IPS-15b (cell line): ENCODE measurements at regions not wholly inside any gene's neighbourhood (a gene's known extent, or its start where the extent isn't known, plus 50 kb on each side); places are given as distances from the start of the nearest gene placed in this dataset.
"Not testable (repeated sequence)": the region's sequence is repeated elsewhere in the genome, so short reads cannot be mapped to it uniquely, and the experiment has no call there.

Source experiments
- H3K27me3 ChIP-seq: one replicate; pipeline ENCODE4 v1.6.1; 2013; ENCODE audit warnings: low read length; ENCODE audit not compliant: control insufficient read depth, insufficient read depth
- H3K36me3 ChIP-seq: one replicate; pipeline ENCODE4 v1.6.1; 2013; ENCODE audit warnings: low read length; ENCODE audit not compliant: control insufficient read depth, insufficient read depth
- H3K4me1 ChIP-seq: one replicate; pipeline ENCODE4 v1.6.1; 2013; ENCODE audit warnings: mild to moderate bottlenecking, low read length; ENCODE audit not compliant: control insufficient read depth, insufficient read depth
- H3K4me3 ChIP-seq: one replicate; pipeline ENCODE4 v1.5.1; 2013; ENCODE audit warnings: low read depth, low read length
- H3K9ac ChIP-seq: one replicate; pipeline ENCODE4 v1.6.1; 2013; ENCODE audit warnings: low read depth, mild to moderate bottlenecking, low read length
- H3K9me3 ChIP-seq: one replicate; pipeline ENCODE4 v1.6.1; 2013; ENCODE audit warnings: mild to moderate bottlenecking, low read length; ENCODE audit not compliant: control insufficient read depth, insufficient read depth

DNA sequence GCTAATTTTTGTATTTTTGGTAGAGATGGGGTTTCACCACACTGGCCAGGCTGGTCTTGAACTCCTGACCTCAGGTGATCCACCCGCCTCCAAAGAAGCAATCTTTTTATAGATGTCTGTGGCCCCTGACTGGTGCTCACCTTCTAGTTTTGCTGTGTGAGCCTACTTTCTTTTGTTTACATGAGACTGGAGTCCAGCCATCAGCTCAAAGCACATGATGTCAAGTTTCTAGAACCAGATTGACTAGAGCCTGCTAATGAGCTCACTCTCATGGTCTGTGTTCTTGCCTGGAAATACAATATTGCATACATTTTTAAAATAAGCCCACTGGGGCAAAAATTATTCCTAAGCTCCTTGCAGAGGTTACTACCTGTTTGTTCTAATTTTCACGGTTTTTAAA lies 102.9 kb upstream of the PIK3R1 start:
- no peaks in the 10 kb centered on the region for H3K27me3 ChIP-seq
- no peak overlapping the region for H3K9ac ChIP-seq
- H3K4me3 ChIP-seq = no peak overlapping the region
- no peaks in the 10 kb centered on the region for H3K4me1 ChIP-seq
- H3K9me3 ChIP-seq = no peaks in the 10 kb centered on the region
- H3K36me3 ChIP-seq = no peaks in the 10 kb centered on the region

DNA sequence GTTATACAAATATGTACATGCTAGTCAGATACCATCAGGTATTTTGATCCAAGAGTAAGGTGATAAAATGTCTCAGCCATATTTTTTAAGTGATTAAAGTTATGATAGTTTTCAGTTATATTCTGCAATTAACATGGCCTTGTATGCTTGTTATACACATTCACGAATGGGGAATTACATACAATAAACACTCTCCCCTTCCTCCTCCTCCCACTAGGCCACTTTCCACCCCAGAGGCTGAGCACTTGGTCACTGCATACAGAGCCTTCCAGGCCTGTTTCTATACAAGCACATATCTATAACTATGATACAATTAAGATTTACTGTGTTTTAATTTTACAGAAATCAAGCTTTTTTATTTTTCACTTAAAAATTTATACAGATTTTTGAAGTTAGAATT lies 104.7 kb upstream of the PIK3R1 start:
- H3K27me3 ChIP-seq = no peaks in the 10 kb centered on the region
- H3K9me3 ChIP-seq = no peaks in the 10 kb centered on the region
- H3K36me3 ChIP-seq = no peaks in the 10 kb centered on the region
- H3K9ac ChIP-seq = no peak overlapping the region
- H3K4me3 ChIP-seq = no peak overlapping the region
- no peaks in the 10 kb centered on the region for H3K4me1 ChIP-seq

GRCh38 chr5:68110264-68110663 lies 105.3 kb upstream of the PIK3R1 start:
- Histone ChIP-seq H3K36me3 (no peaks in the 10 kb centered on the region), H3K4me1 (no peaks in the 10 kb centered on the region), H3K4me3 (no peak overlapping the region), H3K9me3 (no peaks in the 10 kb centered on the region), H3K27me3 (no peaks in the 10 kb centered on the region), H3K9ac (no peak overlapping the region)

DNA sequence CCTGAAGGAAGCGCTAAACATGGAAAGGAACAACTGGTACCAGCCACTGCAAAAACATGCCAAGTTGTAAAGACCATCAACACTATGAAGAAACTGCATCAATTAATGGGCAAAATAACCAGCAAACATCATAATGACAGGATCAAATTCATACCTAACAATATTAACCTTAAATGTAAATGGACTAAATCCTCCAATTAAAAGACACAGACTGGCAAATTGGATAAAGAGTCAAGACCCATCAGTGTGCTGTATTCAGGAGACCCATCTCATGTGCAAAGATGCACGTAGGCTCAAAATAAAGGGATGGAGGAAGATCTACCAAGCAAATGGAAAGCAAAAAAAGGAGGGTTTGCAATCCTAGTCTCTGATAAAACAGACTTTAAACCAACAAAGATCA lies 111.3 kb upstream of the PIK3R1 start:
- H3K9ac ChIP-seq, H3K4me1 ChIP-seq, H3K9me3 ChIP-seq, H3K36me3 ChIP-seq, H3K27me3 ChIP-seq, H3K4me3 ChIP-seq: not testable (repeated sequence)

GRCh38 chr5:68103297-68103696 lies 112.3 kb upstream of the PIK3R1 start:
- H3K9ac ChIP-seq, H3K4me1 ChIP-seq, H3K4me3 ChIP-seq, H3K9me3 ChIP-seq, H3K36me3 ChIP-seq, H3K27me3 ChIP-seq: not testable (repeated sequence)

- no peak overlapping the region for H3K4me3 ChIP-seq
- H3K9me3 ChIP-seq = no peaks in the 10 kb centered on the region
- no peaks in the 10 kb centered on the region for H3K27me3 ChIP-seq
- H3K36me3 ChIP-seq = no peaks in the 10 kb centered on the region
- no peaks in the 10 kb centered on the region for H3K4me1 ChIP-seq
- H3K9ac ChIP-seq = no peak overlapping the region
Observed at GRCh38 chr5:68099327-68099726, 116.2 kb upstream of the PIK3R1 start.

GRCh38 chr5:68093455-68094159 lies 121.9 kb upstream of the PIK3R1 start:
- no peaks in the 10 kb centered on the region for H3K27me3 ChIP-seq
- H3K36me3 ChIP-seq = no peaks in the 10 kb centered on the region
- H3K9me3 ChIP-seq = no peaks in the 10 kb centered on the region
- no peaks in the 10 kb centered on the region for H3K4me1 ChIP-seq
- no peak overlapping the region for H3K4me3 ChIP-seq
- H3K9ac ChIP-seq = no peak overlapping the region

- Histone ChIP-seq H3K27me3 (no peaks in the 10 kb centered on the region), H3K36me3 (no peaks in the 10 kb centered on the region), H3K4me3 (no peak overlapping the region), H3K4me1 (no peaks in the 10 kb centered on the region), H3K9me3 (no peaks in the 10 kb centered on the region), H3K9ac (no peak overlapping the region)
Observed at GRCh38 chr5:68088302-68088701, 127.3 kb upstream of the PIK3R1 start.

GRCh38 chr5:68087866-68088265 lies 127.7 kb upstream of the PIK3R1 start:
- Histone ChIP-seq H3K4me1 (no peaks in the 10 kb centered on the region), H3K36me3 (no peaks in the 10 kb centered on the region), H3K9me3 (no peaks in the 10 kb centered on the region), H3K4me3 (no peak overlapping the region), H3K27me3 (no peaks in the 10 kb centered on the region), H3K9ac (no peak overlapping the region)

GRCh38 chr5:68086857-68087256 lies 128.7 kb upstream of the PIK3R1 start:
- H3K4me1 ChIP-seq = no peaks in the 10 kb centered on the region
- no peaks in the 10 kb centered on the region for H3K27me3 ChIP-seq
- no peak overlapping the region for H3K4me3 ChIP-seq
- H3K36me3 ChIP-seq = no peaks in the 10 kb centered on the region
- H3K9ac ChIP-seq = no peak overlapping the region
- no peaks in the 10 kb centered on the region for H3K9me3 ChIP-seq

- Histone ChIP-seq H3K36me3 (no peaks in the 10 kb centered on the region), H3K4me3 (no peak overlapping the region), H3K9ac (no peak overlapping the region), H3K9me3 (no peaks in the 10 kb centered on the region), H3K4me1 (no peaks in the 10 kb centered on the region), H3K27me3 (no peaks in the 10 kb centered on the region)
Observed at GRCh38 chr5:68086439-68086838, 129.1 kb upstream of the PIK3R1 start.

GRCh38 chr5:68084396-68084795 lies 131.2 kb upstream of the PIK3R1 start:
- no peaks in the 10 kb centered on the region for H3K9me3 ChIP-seq

More at GRCh38 chr5:68084396-68084795, 131.2 kb upstream of the PIK3R1 start:
- Histone ChIP-seq H3K27me3 (no peaks in the 10 kb centered on the region), H3K4me3 (no peak overlapping the region), H3K9ac (no peak overlapping the region), H3K36me3 (no peaks in the 10 kb centered on the region), H3K4me1 (no peaks in the 10 kb centered on the region)
